Neural progenitor cell (in vitro differentiated cells): ENCODE measurements at regions not wholly inside any gene's neighbourhood (a gene's known extent, or its start where the extent isn't known, plus 50 kb on each side); places are given as distances from the start of the nearest gene placed in this dataset.
A peak's percentile ranks its signal among the peaks of the same experiment; 100 is the strongest.

Experiments used
- DNase-seq: peaks from one replicate; pipeline ENCODE4 v3.0.0-alpha.2; 2016; ENCODE audit warnings: low spot score
- H2AFZ ChIP-seq: fragments of 200-600 bp; sonication (generic); replicated peaks from 2 replicates; pipeline ENCODE4 v1.6.1; 2016; ENCODE audit warnings: antibody characterized with exemption
- H3F3A ChIP-seq: fragments of 200-600 bp; sonication (generic); 2 replicates; pipeline ENCODE4 v1.6.1; 2016; ENCODE audit warnings: antibody characterized with exemption, low read depth
- H3K27ac ChIP-seq: fragments of 200-600 bp; sonication (generic); 2 replicates; pipeline ENCODE4 v1.5.1; 2016; ENCODE audit warnings: mild to moderate bottlenecking
- H3K27me3 ChIP-seq: fragments of 200-600 bp; sonication (generic); 2 replicates; pipeline ENCODE4 v1.6.1; 2016; ENCODE audit warnings: mild to moderate bottlenecking, moderate library complexity
- H3K36me3 ChIP-seq: fragments of 200-600 bp; sonication (generic); 2 replicates; pipeline ENCODE4 v1.5.1; 2016
- H3K4me1 ChIP-seq: fragments of 200-600 bp; sonication (generic); 2 replicates; pipeline ENCODE4 v1.6.1; 2016; ENCODE audit warnings: mixed run types
- H3K4me2 ChIP-seq: fragments of 200-600 bp; sonication (generic); 2 replicates; pipeline ENCODE4 v1.6.1; 2016
- H3K4me3 ChIP-seq: fragments of 200-600 bp; sonication (generic); 2 replicates; pipeline ENCODE4 v1.5.1; 2016
- H3K79me2 ChIP-seq: fragments of 200-600 bp; sonication (generic); 2 replicates; pipeline ENCODE4 v1.6.1; 2016; ENCODE audit warnings: low read depth
- H3K9ac ChIP-seq: fragments of 200-600 bp; sonication (generic); 2 replicates; pipeline ENCODE4 v1.6.1; 2016
- H3K9me3 ChIP-seq: fragments of 200-600 bp; sonication (generic); 2 replicates; pipeline ENCODE4 v1.5.1; 2016; ENCODE audit warnings: low read depth
- H4K20me1 ChIP-seq: fragments of 200-600 bp; sonication (generic); 2 replicates; pipeline ENCODE4 v1.6.1; 2016; ENCODE audit warnings: low read depth
- H3K27ac Mint-ChIP-seq: 3 replicates; pipeline ENCODE4 v1.8.0; 2021; ENCODE audit warnings: mixed read lengths
- H3K27me3 Mint-ChIP-seq: 2 replicates; pipeline ENCODE4 v1.8.0; 2022; ENCODE audit warnings: low read depth, mild to moderate bottlenecking, inconsistent platforms, moderate library complexity, mixed read lengths; ENCODE audit not compliant: insufficient read depth
- H3K36me3 Mint-ChIP-seq: 3 replicates; pipeline ENCODE4 v1.8.0; 2021; ENCODE audit warnings: mixed read lengths
- H3K4me1 Mint-ChIP-seq: 3 replicates; pipeline ENCODE4 v1.8.0; 2021; ENCODE audit warnings: mixed read lengths
- H3K4me3 Mint-ChIP-seq: 3 replicates; pipeline ENCODE4 v1.8.0; 2021; ENCODE audit warnings: mild to moderate bottlenecking, moderate library complexity, mixed read lengths
- H3K9me3 Mint-ChIP-seq: 3 replicates; pipeline ENCODE4 v1.8.0; 2020; ENCODE audit warnings: mixed read lengths
- CTCF ChIP-seq: fragments of 200-600 bp; sonication (generic); IDR thresholded peaks from 2 replicates; pipeline ENCODE4 v1.5.1; 2017; ENCODE audit warnings: antibody characterized with exemption, mild to moderate bottlenecking
- EZH2 ChIP-seq: fragments of 200-600 bp; sonication (generic); IDR thresholded peaks from 2 replicates; pipeline ENCODE4 v1.6.1; 2017; ENCODE audit warnings: antibody characterized with exemption, mild to moderate bottlenecking, moderate library complexity
- EZH2phosphoT487 ChIP-seq: fragments of 200-600 bp; sonication (generic); IDR thresholded peaks from 2 replicates; pipeline ENCODE4 v1.6.1; 2017; ENCODE audit warnings: antibody characterized with exemption

- Mint-ChIP-seq H3K27me3 (peaks cover 5% of the 10 kb centered on the region), H3K9me3 (peaks cover 21% of the 10 kb centered on the region), H3K27ac (no peak overlapping the region), H3K4me3 (no peak overlapping the region), H3K36me3 (peaks cover 6% of the 10 kb centered on the region), H3K4me1 (peaks cover 5% of the 10 kb centered on the region)
- no peaks in the 10 kb centered on the region for H4K20me1 ChIP-seq
- H3F3A ChIP-seq: peaks cover 14% of the 10 kb centered on the region
- H3K4me3 ChIP-seq: no peak overlapping the region
- no peak overlapping the region for H2AFZ ChIP-seq
- peaks cover 17% of the 10 kb centered on the region for H3K4me1 ChIP-seq
- H3K79me2 ChIP-seq: no peaks in the 10 kb centered on the region
- H3K36me3 ChIP-seq: no peaks in the 10 kb centered on the region
- no peak overlapping the region for H3K27ac ChIP-seq
- no peaks in the 10 kb centered on the region for H3K27me3 ChIP-seq
- TF ChIP-seq CTCF (no peak), EZH2 (no peak), EZH2phosphoT487 (no peak)
- DNase-seq: no peak
- no peak overlapping the region for H3K4me2 ChIP-seq
- H3K9ac ChIP-seq: no peak overlapping the region
- peaks cover 15% of the 10 kb centered on the region for H3K9me3 ChIP-seq
These were observed 134.9 kb upstream of the BACH2 start for GRCh38 chr6:90431576-90431975.

- H3K9me3 ChIP-seq: peaks cover 15% of the 10 kb centered on the region
- peaks cover 23% of the 10 kb centered on the region for H3K9me3 Mint-ChIP-seq
These were observed 133.1 kb upstream of the BACH2 start for GRCh38 chr6:90429713-90430112.

GRCh38 chr6:90428514-90428913 lies 131.9 kb upstream of the BACH2 start:
- H3K79me2 ChIP-seq: no peaks in the 10 kb centered on the region
- peaks cover 15% of the 10 kb centered on the region for H3K9me3 ChIP-seq
- no peaks in the 10 kb centered on the region for H3K36me3 ChIP-seq
- H3K4me1 ChIP-seq: no peaks in the 10 kb centered on the region
- no peaks in the 10 kb centered on the region for H4K20me1 ChIP-seq
- no peak overlapping the region for H3K4me3 ChIP-seq
- no peak overlapping the region for H2AFZ ChIP-seq
- Mint-ChIP-seq H3K9me3 (peaks cover 20% of the 10 kb centered on the region), H3K36me3 (peaks cover 6% of the 10 kb centered on the region), H3K4me1 (no peaks in the 10 kb centered on the region), H3K27me3 (no peaks in the 10 kb centered on the region), H3K27ac (no peak overlapping the region), H3K4me3 (no peak overlapping the region)
- TF ChIP-seq EZH2phosphoT487: no peak
- no peak for TF ChIP-seq CTCF
- TF ChIP-seq EZH2: no peak
- H3K4me2 ChIP-seq: no peak overlapping the region
- no peaks in the 10 kb centered on the region for H3K27me3 ChIP-seq
- DNase-seq: no peak
- no peak overlapping the region for H3K9ac ChIP-seq
- no peaks in the 10 kb centered on the region for H3F3A ChIP-seq
- no peak overlapping the region for H3K27ac ChIP-seq

More at GRCh38 chr6:90429713-90430112, 133.1 kb upstream of the BACH2 start:
- Histone ChIP-seq H3K79me2 (no peaks in the 10 kb centered on the region), H3K9ac (no peak overlapping the region), H3K4me2 (no peak overlapping the region), H3F3A (peaks cover 2% of the 10 kb centered on the region), H4K20me1 (no peaks in the 10 kb centered on the region), H3K27me3 (no peaks in the 10 kb centered on the region), H2AFZ (no peak overlapping the region), H3K4me1 (no peaks in the 10 kb centered on the region), H3K36me3 (no peaks in the 10 kb centered on the region), H3K4me3 (no peak overlapping the region), H3K27ac (no peak overlapping the region)
- Mint-ChIP-seq H3K27me3 (peaks cover 5% of the 10 kb centered on the region), H3K4me3 (no peak overlapping the region), H3K27ac (no peak overlapping the region), H3K4me1 (no peaks in the 10 kb centered on the region), H3K36me3 (peaks cover 6% of the 10 kb centered on the region)
- peak; percentile 28 for DNase-seq
- TF ChIP-seq CTCF: no peak
- no peak for TF ChIP-seq EZH2
- no peak for TF ChIP-seq EZH2phosphoT487
